Body of pancreas (tissue), 4 donors: ENCODE measurements at regions not wholly inside any gene's neighbourhood (a gene's known extent, or its start where the extent isn't known, plus 50 kb on each side); places are given as distances from the start of the nearest gene placed in this dataset.

ENCODE experiments used
- ATAC-seq: fragments of 150-250 bp; one replicate; pipeline ENCODE4 v1.9.1; 2016
- DNase-seq, 4 donors: peaks; one replicate each; pipeline ENCODE4 v3.0.0-alpha.2; 2019
- H3K27ac ChIP-seq, 4 donors: fragments of 200-600 bp; sonication (generic); 1 replicate in 3 of 4; 2 replicates in 1 of 4; pipeline versions ENCODE4 v1.5.1 to v1.6.1; 2016 to 2019; ENCODE audit warnings: mild to moderate bottlenecking in 1 of 4, mixed read lengths in 1 of 4, moderate library complexity in 1 of 4
- H3K27me3 ChIP-seq, 2 donors: fragments of 200-600 bp; sonication (generic); one replicate each; pipeline ENCODE4 v1.6.0; 2016; ENCODE audit warnings: mild to moderate bottlenecking in 1 of 2
- H3K36me3 ChIP-seq, 2 donors: fragments of 200-600 bp; sonication (generic); replicated peaks in 1 of 2; 2 replicates each; pipeline ENCODE4 v1.5.1; 2016; ENCODE audit warnings: low read depth in 2 of 2; ENCODE audit not compliant: insufficient read depth in 1 of 2
- H3K4me1 ChIP-seq: fragments of 200-600 bp; sonication (generic); one replicate; pipeline ENCODE4 v1.6.0; 2016
- H3K4me3 ChIP-seq, 2 donors: fragments of 200-600 bp; sonication (generic); 1 replicate in 1 of 2; 2 replicates in 1 of 2; pipeline ENCODE4 v1.5.1; 2016 to 2019
- H3K9me3 ChIP-seq, 3 donors: fragments of 200-600 bp; sonication (generic); 1 replicate in 2 of 3; 2 replicates in 1 of 3; pipeline ENCODE4 v1.5.1; 2016
- CTCF ChIP-seq, 7 experiments: fragments of 450-650 bp in 4 of 7; fragments of 200-600 bp in 3 of 7; sonication (generic) in 3 of 7; IDR thresholded peaks; one replicate each; pipeline ENCODE4 v1.5.1; 2016 to 2019; ENCODE audit warnings: antibody characterized with exemption in 7 of 7
- POLR2A ChIP-seq, 3 donors: fragments of 450-650 bp; IDR thresholded peaks; one replicate each; pipeline ENCODE4 v1.6.1; 2016; ENCODE audit warnings: antibody characterized with exemption in 3 of 3, mild to moderate bottlenecking in 2 of 3
- WGBS, 2 donors: methylation state at CpG; one replicate each; pipeline ENCODE4 v1.1.5; 2017; 5-methylcytosine and 5-hydroxymethylcytosine counted together
- intact Hi-C: fragments of 100-400 bp; cut with DNase I; formaldehyde crosslinking; loops from one replicate; pipeline ENCODE4 v1.15.1; 2023

DNA sequence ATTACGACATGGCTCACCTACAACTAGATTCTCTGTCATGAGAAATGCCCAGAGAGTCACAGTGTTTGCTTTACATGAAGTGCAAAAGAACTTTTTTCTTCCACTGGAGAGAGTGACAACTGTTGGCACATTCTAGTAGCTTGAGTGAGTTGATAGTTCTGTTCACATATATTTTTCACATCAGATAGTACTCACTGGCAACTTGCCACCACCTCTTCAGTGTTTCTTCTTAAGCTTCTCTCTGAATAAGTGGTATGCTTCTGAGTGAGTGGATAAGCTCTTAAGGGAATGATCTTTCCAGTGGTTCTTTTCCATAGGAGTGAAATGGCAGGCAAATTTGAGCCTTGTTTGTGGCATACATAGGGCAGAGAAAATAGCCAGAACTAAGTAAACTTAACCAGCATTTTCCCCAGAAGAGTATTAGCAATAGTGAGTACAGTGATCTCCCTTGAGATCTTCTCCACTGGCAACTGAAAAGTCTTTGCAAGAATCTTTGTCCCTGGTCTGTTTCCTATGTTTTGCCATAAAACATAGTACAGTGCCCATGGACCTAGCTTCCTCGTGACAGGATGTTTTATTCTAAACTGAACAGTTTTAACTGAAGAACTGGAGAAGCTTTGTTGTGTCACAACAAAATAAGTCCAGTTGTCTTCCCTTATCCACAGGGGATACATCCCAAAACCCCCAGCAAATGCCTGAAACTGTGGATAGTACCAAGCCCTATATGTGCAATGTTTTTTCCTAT is 125.4 kb upstream of the CDK13 start:
- no peak for TF ChIP-seq POLR2A (IDR thresholded peaks at IDR 0.05)
- TF ChIP-seq CTCF (IDR thresholded peaks at IDR 0.05) = no peak
- 54 to 55% methylated on average over 2 of the region's 2 CpGs for WGBS, 2 donors
- H3K4me1 ChIP-seq = no peaks in the 10 kb centered on the region
- ATAC-seq (no peak), DNase-seq (no peak)
- no peaks in the 10 kb centered on the region for H3K9me3 ChIP-seq
- no peaks in the 10 kb centered on the region for H3K36me3 ChIP-seq
- H3K4me3 ChIP-seq = no peak overlapping the region
- no peak overlapping the region for H3K27ac ChIP-seq
- no peaks in the 10 kb centered on the region for H3K27me3 ChIP-seq
- intact Hi-C loops = no loop called here

GRCh38 chr7:39825401-39825980 is 124.6 kb upstream of the CDK13 start:
- ATAC-seq = no peak
- TF ChIP-seq CTCF (IDR thresholded peaks at IDR 0.05) = no peak
- no peak for TF ChIP-seq POLR2A (IDR thresholded peaks at IDR 0.05)

GRCh38 chr7:39826166-39826565 is 123.9 kb upstream of the CDK13 start:
- intact Hi-C loops = no loop called here
- ATAC-seq = no peak
- TF ChIP-seq POLR2A (IDR thresholded peaks at IDR 0.05) = no peak
- no peak for TF ChIP-seq CTCF (IDR thresholded peaks at IDR 0.05)
- WGBS, 2 donors = 47 to 67% methylated on average over 2 of the region's 2 CpGs
- Histone ChIP-seq H3K4me3 (no peak overlapping the region), H3K9me3 (no peaks in the 10 kb centered on the region), H3K27ac (no peak overlapping the region), H3K4me1 (no peaks in the 10 kb centered on the region), H3K36me3 (no peaks in the 10 kb centered on the region), H3K27me3 (no peaks in the 10 kb centered on the region)
- no peak for DNase-seq

More at GRCh38 chr7:39825401-39825980, 124.6 kb upstream of the CDK13 start:
- H3K27ac ChIP-seq = no peak overlapping the region
- H3K9me3 ChIP-seq = no peaks in the 10 kb centered on the region
- no peaks in the 10 kb centered on the region for H3K4me1 ChIP-seq
- no peaks in the 10 kb centered on the region for H3K27me3 ChIP-seq
- H3K36me3 ChIP-seq = no peaks in the 10 kb centered on the region
- WGBS, 2 donors = 48 to 59% methylated on average over 6 of the region's 6 CpGs
- H3K4me3 ChIP-seq = no peak overlapping the region
- no peak for DNase-seq
- intact Hi-C loops = no loop called here

DNA sequence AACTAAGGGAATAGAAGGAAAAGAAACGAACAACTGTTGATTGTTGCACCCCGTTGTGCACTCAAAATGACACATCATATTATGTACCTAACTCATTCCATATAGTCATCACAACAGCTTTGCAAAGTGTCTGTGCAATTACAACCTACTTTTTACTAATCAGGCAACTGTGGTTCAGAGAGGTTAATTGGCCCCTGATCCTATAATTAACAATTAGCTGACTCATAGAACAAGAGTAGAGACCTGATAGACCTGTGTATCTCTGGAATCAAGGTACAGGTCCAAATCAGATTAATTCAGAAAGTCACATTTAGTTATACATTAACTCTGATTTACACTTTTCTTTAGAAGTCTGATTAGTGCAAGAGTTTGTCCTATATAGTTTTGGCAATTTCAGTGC is 122.5 kb upstream of the CDK13 start:
- Histone ChIP-seq H3K4me3 (no peak overlapping the region), H3K27me3 (peaks cover 0 to 12% of the 10 kb centered on the region in 2 donors), H3K27ac (no peak overlapping the region), H3K36me3 (no peaks in the 10 kb centered on the region), H3K4me1 (no peaks in the 10 kb centered on the region), H3K9me3 (no peaks in the 10 kb centered on the region)
- intact Hi-C loops = no loop called here
- TF ChIP-seq CTCF (IDR thresholded peaks at IDR 0.05) (no peak), POLR2A (IDR thresholded peaks at IDR 0.05) (no peak)
- 65 to 69% methylated on average over 2 of the region's 2 CpGs for WGBS, 2 donors
- ATAC-seq (no peak), DNase-seq (no peak)

GRCh38 chr7:39829028-39829427 is 121.0 kb upstream of the CDK13 start:
- 94 to 95% methylated on average over 2 of the region's 2 CpGs for WGBS, 2 donors
- Histone ChIP-seq H3K9me3 (no peaks in the 10 kb centered on the region), H3K27ac (no peak overlapping the region), H3K4me1 (peaks cover 6% of the 10 kb centered on the region), H3K36me3 (no peaks in the 10 kb centered on the region), H3K4me3 (no peak overlapping the region), H3K27me3 (peaks cover 0 to 14% of the 10 kb centered on the region in 2 donors)
- intact Hi-C loops = no loop called here
- TF ChIP-seq POLR2A (IDR thresholded peaks at IDR 0.05) = no peak
- TF ChIP-seq CTCF (IDR thresholded peaks at IDR 0.05) = no peak
- no peak for DNase-seq
- no peak for ATAC-seq
